Stomach (tissue), 8 donors: ENCODE measurements at regions not wholly inside any gene's neighbourhood (a gene's known extent, or its start where the extent isn't known, plus 50 kb on each side); places are given as distances from the start of the nearest gene placed in this dataset.
"Not testable (repeated sequence)": the region's sequence is repeated elsewhere in the genome, so short reads cannot be mapped to it uniquely, and the experiment has no call there.

Experiments used
- DNase-seq, 2 donors: peaks; one replicate each; pipeline versions ENCODE4 v3.0.0 to v3.0.0-alpha.2; 2013 to 2019
- H3K27ac ChIP-seq, 5 donors: fragments of 200-600 bp in 4 of 5; sonication (generic) in 4 of 5; one replicate each; pipeline ENCODE4 v1.5.1; 2013 to 2019; ENCODE audit warnings: mild to moderate bottlenecking in 1 of 5, moderate library complexity in 1 of 5
- H3K27me3 ChIP-seq, 3 donors: fragments of 200-600 bp; sonication (generic); one replicate each; pipeline ENCODE4 v1.5.1; 2017 to 2019; ENCODE audit warnings: mixed run types in 1 of 3
- H3K36me3 ChIP-seq, 4 donors: fragments of 200-600 bp; sonication (generic); 1 replicate in 3 of 4; 2 replicates in 1 of 4; pipeline ENCODE4 v1.5.1; 2016 to 2019
- H3K4me1 ChIP-seq, 4 donors: fragments of 200-600 bp; sonication (generic); one replicate each; pipeline ENCODE4 v1.5.1; 2016 to 2019
- H3K4me3 ChIP-seq, 4 donors: fragments of 200-600 bp; sonication (generic) in 3 of 4; one replicate each; pipeline ENCODE4 v1.5.1; 2016 to 2019; ENCODE audit warnings: mild to moderate bottlenecking in 1 of 4
- H3K9me3 ChIP-seq, 4 donors: fragments of 200-600 bp; sonication (generic); one replicate each; pipeline ENCODE4 v1.5.1; 2016 to 2019
- CTCF ChIP-seq, 7 experiments: fragments of 450-650 bp in 4 of 7; fragments of 200-600 bp in 3 of 7; sonication (generic) in 3 of 7; IDR thresholded peaks; one replicate each; pipeline ENCODE4 v1.5.1; 2016 to 2019; ENCODE audit warnings: antibody characterized with exemption in 7 of 7, control low read depth in 2 of 7, mild to moderate bottlenecking in 1 of 7
- EP300 ChIP-seq: sonication (generic); formaldehyde crosslinking; IDR thresholded peaks from one replicate; pipeline ENCODE4 v1.6.1; 2017; ENCODE audit warnings: antibody characterized with exemption
- POLR2A ChIP-seq, 4 donors: fragments of 450-650 bp; IDR thresholded peaks; one replicate each; pipeline ENCODE4 v1.6.1; 2016; ENCODE audit warnings: antibody characterized with exemption in 4 of 4, control low read depth in 2 of 4, mild to moderate bottlenecking in 1 of 4, moderate library complexity in 1 of 4
- POLR2AphosphoS5 ChIP-seq, 3 donors: sonication (generic); formaldehyde crosslinking; IDR thresholded peaks; one replicate each; pipeline ENCODE4 v1.6.1; 2016; ENCODE audit warnings: antibody characterized with exemption in 3 of 3
- WGBS, 5 donors: extraction: QIAGEN DNeasy Blood & Tissue Kit in 3 of 5; methylation state at CpG; one replicate each; pipeline versions ENCODE4 v1.1.5 to v1.1.7; 2013 to 2018; 5-methylcytosine and 5-hydroxymethylcytosine counted together
- intact Hi-C: fragments of 100-400 bp; cut with DNase I; formaldehyde crosslinking; loops from one replicate; pipeline ENCODE4 v1.15.1; 2023; ENCODE audit warnings: low total_unique reads
- donor health status: healthy with polysubstance abuse.
- donor health status: Bipolar disorder and iron deficiency.
- donor health status: healthy.

GRCh38 chr2:100747551-100747950 is 72.4 kb upstream of the NPAS2 start:
- Histone ChIP-seq H3K4me1 (peaks cover 0 to 23% (median 6%) of the 10 kb centered on the region in 4 donors), H3K27me3 (no peaks in the 10 kb centered on the region), H3K4me3 (no peak overlapping the region), H3K9me3 (no peaks in the 10 kb centered on the region), H3K36me3 (no peaks in the 10 kb centered on the region), H3K27ac (no peak overlapping the region)
- no peak for DNase-seq
- intact Hi-C loops: no loop called here
- 42 to 93% (median 81%) methylated on average over 2 of the region's 2 CpGs for WGBS, 5 donors
- TF ChIP-seq EP300: no peak
- no peak for TF ChIP-seq CTCF (IDR thresholded peaks at IDR 0.05)
- no peak for TF ChIP-seq POLR2A (IDR thresholded peaks at IDR 0.05)
- no peak for TF ChIP-seq POLR2AphosphoS5 (IDR thresholded peaks at IDR 0.05)

- peaks cover 0 to 24% (median 5%) of the 10 kb centered on the region in 4 donors for H3K4me1 ChIP-seq
- no peaks in the 10 kb centered on the region for H3K36me3 ChIP-seq
- H3K27me3 ChIP-seq: no peaks in the 10 kb centered on the region
- no peak for DNase-seq
- intact Hi-C loops: no loop called here
- no peak for TF ChIP-seq POLR2AphosphoS5 (IDR thresholded peaks at IDR 0.05)
- TF ChIP-seq EP300: no peak
- TF ChIP-seq POLR2A (IDR thresholded peaks at IDR 0.05): no peak
- no peak for TF ChIP-seq CTCF (IDR thresholded peaks at IDR 0.05)
- H3K9me3 ChIP-seq: no peaks in the 10 kb centered on the region
- H3K27ac ChIP-seq: no peak overlapping the region
- WGBS, 5 donors: 77 to 86% (median 81%) methylated on average over 5 of the region's 5 CpGs
- H3K4me3 ChIP-seq: no peak overlapping the region
Observed at GRCh38 chr2:100747996-100748615, 71.8 kb upstream of the NPAS2 start.

GRCh38 chr2:100748673-100749072 is 71.3 kb upstream of the NPAS2 start:
- Histone ChIP-seq H3K4me1 (peaks cover 0 to 22% (median 8%) of the 10 kb centered on the region in 4 donors), H3K9me3 (no peaks in the 10 kb centered on the region), H3K36me3 (no peaks in the 10 kb centered on the region), H3K4me3 (no peak overlapping the region), H3K27ac (no peak overlapping the region), H3K27me3 (no peaks in the 10 kb centered on the region)
- DNase-seq: no peak
- TF ChIP-seq CTCF (IDR thresholded peaks at IDR 0.05) (no peak), POLR2AphosphoS5 (IDR thresholded peaks at IDR 0.05) (no peak), EP300 (no peak), POLR2A (IDR thresholded peaks at IDR 0.05) (no peak)
- intact Hi-C loops: no loop called here

- intact Hi-C loops: no loop called here
- 76 to 86% (median 80%) methylated on average over 4 of the region's 4 CpGs for WGBS, 5 donors
- H3K36me3 ChIP-seq: no peaks in the 10 kb centered on the region
- no peak for TF ChIP-seq POLR2AphosphoS5 (IDR thresholded peaks at IDR 0.05)
- TF ChIP-seq EP300: no peak
- TF ChIP-seq CTCF (IDR thresholded peaks at IDR 0.05): no peak
- TF ChIP-seq POLR2A (IDR thresholded peaks at IDR 0.05): no peak
- no peaks in the 10 kb centered on the region for H3K9me3 ChIP-seq
- no peak overlapping the region for H3K27ac ChIP-seq
- H3K4me1 ChIP-seq: peaks cover 0 to 12% (median 8%) of the 10 kb centered on the region in 4 donors
- DNase-seq: no peak
- H3K27me3 ChIP-seq: no peaks in the 10 kb centered on the region
- H3K4me3 ChIP-seq: no peak overlapping the region
Observed at GRCh38 chr2:100749771-100750542, 70.0 kb upstream of the NPAS2 start.

- intact Hi-C loops, H3K9me3 ChIP-seq, H3K36me3 ChIP-seq, DNase-seq, H3K27me3 ChIP-seq, H3K27ac ChIP-seq, H3K4me3 ChIP-seq: not testable (repeated sequence)
- H3K4me1 ChIP-seq: peaks cover 0 to 12% (median 8%) of the 10 kb centered on the region in 4 donors
- 80 to 92% (median 84%) methylated on average over 5 of the region's 5 CpGs for WGBS, 5 donors
Observed at GRCh38 chr2:100751871-100752625, 67.9 kb upstream of the NPAS2 start.
